Neural cell (in vitro differentiated cells): ENCODE measurements at regions not wholly inside any gene's neighbourhood (a gene's known extent, or its start where the extent isn't known, plus 50 kb on each side); places are given as distances from the start of the nearest gene placed in this dataset.

ENCODE experiments used
- H2AFZ ChIP-seq: fragments of 200-600, 300-800 bp; sonication (generic), shearing (Covaris generic); 2 replicates; pipeline ENCODE4 v1.6.0; 2014; ENCODE audit warnings: low read depth, mild to moderate bottlenecking, antibody characterized with exemption, low read length, moderate library complexity
- H3F3A ChIP-seq: fragments of 200-600 bp; shearing (Covaris generic); 2 replicates; pipeline ENCODE4 v1.6.1; 2016; ENCODE audit warnings: mild to moderate bottlenecking, moderate library complexity, mixed read lengths, antibody characterized with exemption, low read length; ENCODE audit not compliant: insufficient read depth, poor library complexity, severe bottlenecking
- H3K27ac ChIP-seq: fragments of 200-600, 300-800 bp; sonication (generic), shearing (Covaris generic); 2 replicates; pipeline ENCODE4 v1.5.1; 2014; ENCODE audit warnings: mild to moderate bottlenecking, low read length, moderate library complexity
- H3K27me3 ChIP-seq: fragments of 300-800, 200-600 bp; sonication (generic), shearing (Covaris generic); 2 replicates; pipeline ENCODE4 v1.6.0; 2014; ENCODE audit warnings: mild to moderate bottlenecking, low read depth, low read length, moderate library complexity; ENCODE audit not compliant: insufficient read depth
- H3K36me3 ChIP-seq: fragments of 300-800, 200-600 bp; sonication (generic), shearing (Covaris generic); 2 replicates; pipeline ENCODE4 v1.5.1; 2014; ENCODE audit warnings: mild to moderate bottlenecking, antibody characterized with exemption, low read length, moderate library complexity; ENCODE audit not compliant: insufficient read depth
- H3K4me2 ChIP-seq: fragments of 300-800, 200-600 bp; sonication (generic), shearing (Covaris generic); 2 replicates; pipeline ENCODE4 v1.6.0; 2014; ENCODE audit warnings: mild to moderate bottlenecking, low read length
- H3K4me3 ChIP-seq: fragments of 300-800, 200-600 bp; sonication (generic), shearing (Covaris generic); 2 replicates; pipeline ENCODE4 v1.5.1; 2014; ENCODE audit warnings: mild to moderate bottlenecking, low read length, moderate library complexity
- H3K79me2 ChIP-seq: fragments of 200-600 bp; shearing (Covaris generic); replicated peaks from 2 replicates; pipeline ENCODE4 v1.6.0; 2014; ENCODE audit warnings: mild to moderate bottlenecking, low read length, moderate library complexity; ENCODE audit not compliant: insufficient read depth
- H3K9ac ChIP-seq: fragments of 300-800, 200-600 bp; sonication (generic), shearing (Covaris generic); 2 replicates; pipeline ENCODE4 v1.6.1; 2016; ENCODE audit warnings: mild to moderate bottlenecking, low read length, mixed read lengths
- H3K9me2 ChIP-seq: fragments of 200-600 bp; shearing (Covaris generic); 2 replicates; pipeline ENCODE4 v1.6.1; 2016; ENCODE audit warnings: mild to moderate bottlenecking, low read length, mixed read lengths; ENCODE audit not compliant: insufficient read depth
- H3K9me3 ChIP-seq: fragments of 200-600, 300-800 bp; sonication (generic), shearing (Covaris generic); 2 replicates; pipeline ENCODE4 v1.6.1; 2016; ENCODE audit warnings: mild to moderate bottlenecking, mixed run types, low read length, moderate library complexity, mixed read lengths
- H4K20me1 ChIP-seq: fragments of 200-600 bp; shearing (Covaris generic); 2 replicates; pipeline ENCODE4 v1.6.1; 2016; ENCODE audit warnings: mild to moderate bottlenecking, mixed run types; ENCODE audit not compliant: insufficient read depth
- EP300 ChIP-seq: fragments of 450-650 bp; conservative IDR thresholded peaks from 2 replicates; pipeline ENCODE4 v1.6.1; 2014; ENCODE audit warnings: antibody characterized with exemption, mild to moderate bottlenecking, moderate library complexity; ENCODE audit not compliant: poor library complexity, severe bottlenecking
- EZH2 ChIP-seq: fragments of 200-600, 300-800 bp; shearing (Covaris generic), sonication (generic); IDR thresholded peaks from 2 replicates; pipeline ENCODE4 v1.6.1; 2014; ENCODE audit warnings: antibody characterized with exemption, low read length, borderline replicate concordance, mild to moderate bottlenecking; ENCODE audit not compliant: insufficient read depth, poor library complexity, severe bottlenecking
- MXI1 ChIP-seq: fragments of 450-650 bp; conservative IDR thresholded peaks from 2 replicates; pipeline ENCODE4 v1.6.1; 2014; ENCODE audit warnings: antibody characterized with exemption, mild to moderate bottlenecking; ENCODE audit not compliant: poor library complexity, severe bottlenecking
- POLR2AphosphoS5 ChIP-seq: IDR thresholded peaks from 2 replicates; pipeline ENCODE4 v1.6.1; 2012
- RAD21 ChIP-seq: fragments of 450-650 bp; conservative IDR thresholded peaks from 2 replicates; pipeline ENCODE4 v1.6.1; 2014; ENCODE audit warnings: antibody characterized with exemption, mild to moderate bottlenecking, moderate library complexity
- SMC3 ChIP-seq: fragments of 450-650 bp; conservative IDR thresholded peaks from 2 replicates; pipeline ENCODE4 v1.6.1; 2014; ENCODE audit warnings: antibody characterized with exemption, mild to moderate bottlenecking, moderate library complexity; ENCODE audit not compliant: poor library complexity
- TAF1 ChIP-seq: IDR thresholded peaks from 2 replicates; pipeline ENCODE4 v1.6.1; 2012; ENCODE audit warnings: low read depth
- TF ChIP-seq, protein P1 (sequence below): fragments of 450-650 bp; IDR thresholded peaks from 2 replicates; pipeline ENCODE4 v1.5.1; 2014; ENCODE audit warnings: antibody characterized with exemption, mild to moderate bottlenecking, moderate library complexity; ENCODE audit not compliant: poor library complexity, severe bottlenecking
- TF ChIP-seq, protein P2 (sequence below): IDR thresholded peaks from 2 replicates; pipeline ENCODE4 v1.6.1; 2012; ENCODE audit warnings: borderline replicate concordance

DNA sequence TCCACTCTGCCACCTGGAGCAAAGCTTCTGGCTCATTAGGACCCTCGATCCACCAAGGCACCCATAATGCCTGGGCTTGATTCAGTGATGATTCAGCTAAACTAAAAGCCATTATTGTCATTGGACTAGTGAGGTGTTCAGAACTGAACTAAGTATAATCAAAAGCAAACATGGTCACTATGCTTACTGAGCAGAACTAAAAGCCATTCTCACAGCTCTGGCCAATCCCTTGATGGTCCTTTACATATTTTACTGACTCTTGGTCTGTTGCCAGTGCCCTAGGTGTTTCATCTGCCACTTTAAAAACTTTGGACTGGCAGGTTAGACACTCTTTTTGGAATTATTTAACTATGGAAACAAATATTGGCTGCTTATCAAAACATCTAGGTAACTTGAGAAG, 703.5 kb downstream of the FAT4 start:
- H3F3A ChIP-seq = no peaks in the 10 kb centered on the region
- no peaks in the 10 kb centered on the region for H3K9me2 ChIP-seq
- no peaks in the 10 kb centered on the region for H3K27me3 ChIP-seq
- H3K4me3 ChIP-seq = no peak overlapping the region
- H3K27ac ChIP-seq = no peak overlapping the region
- no peak overlapping the region for H3K9ac ChIP-seq
- no peak overlapping the region for H3K4me2 ChIP-seq
- H3K79me2 ChIP-seq = no peaks in the 10 kb centered on the region
- TF ChIP-seq, protein P1, sequence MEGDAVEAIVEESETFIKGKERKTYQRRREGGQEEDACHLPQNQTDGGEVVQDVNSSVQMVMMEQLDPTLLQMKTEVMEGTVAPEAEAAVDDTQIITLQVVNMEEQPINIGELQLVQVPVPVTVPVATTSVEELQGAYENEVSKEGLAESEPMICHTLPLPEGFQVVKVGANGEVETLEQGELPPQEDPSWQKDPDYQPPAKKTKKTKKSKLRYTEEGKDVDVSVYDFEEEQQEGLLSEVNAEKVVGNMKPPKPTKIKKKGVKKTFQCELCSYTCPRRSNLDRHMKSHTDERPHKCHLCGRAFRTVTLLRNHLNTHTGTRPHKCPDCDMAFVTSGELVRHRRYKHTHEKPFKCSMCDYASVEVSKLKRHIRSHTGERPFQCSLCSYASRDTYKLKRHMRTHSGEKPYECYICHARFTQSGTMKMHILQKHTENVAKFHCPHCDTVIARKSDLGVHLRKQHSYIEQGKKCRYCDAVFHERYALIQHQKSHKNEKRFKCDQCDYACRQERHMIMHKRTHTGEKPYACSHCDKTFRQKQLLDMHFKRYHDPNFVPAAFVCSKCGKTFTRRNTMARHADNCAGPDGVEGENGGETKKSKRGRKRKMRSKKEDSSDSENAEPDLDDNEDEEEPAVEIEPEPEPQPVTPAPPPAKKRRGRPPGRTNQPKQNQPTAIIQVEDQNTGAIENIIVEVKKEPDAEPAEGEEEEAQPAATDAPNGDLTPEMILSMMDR = no peak
- no peak for TF ChIP-seq POLR2AphosphoS5
- no peak for TF ChIP-seq EZH2
- TF ChIP-seq, protein P2, sequence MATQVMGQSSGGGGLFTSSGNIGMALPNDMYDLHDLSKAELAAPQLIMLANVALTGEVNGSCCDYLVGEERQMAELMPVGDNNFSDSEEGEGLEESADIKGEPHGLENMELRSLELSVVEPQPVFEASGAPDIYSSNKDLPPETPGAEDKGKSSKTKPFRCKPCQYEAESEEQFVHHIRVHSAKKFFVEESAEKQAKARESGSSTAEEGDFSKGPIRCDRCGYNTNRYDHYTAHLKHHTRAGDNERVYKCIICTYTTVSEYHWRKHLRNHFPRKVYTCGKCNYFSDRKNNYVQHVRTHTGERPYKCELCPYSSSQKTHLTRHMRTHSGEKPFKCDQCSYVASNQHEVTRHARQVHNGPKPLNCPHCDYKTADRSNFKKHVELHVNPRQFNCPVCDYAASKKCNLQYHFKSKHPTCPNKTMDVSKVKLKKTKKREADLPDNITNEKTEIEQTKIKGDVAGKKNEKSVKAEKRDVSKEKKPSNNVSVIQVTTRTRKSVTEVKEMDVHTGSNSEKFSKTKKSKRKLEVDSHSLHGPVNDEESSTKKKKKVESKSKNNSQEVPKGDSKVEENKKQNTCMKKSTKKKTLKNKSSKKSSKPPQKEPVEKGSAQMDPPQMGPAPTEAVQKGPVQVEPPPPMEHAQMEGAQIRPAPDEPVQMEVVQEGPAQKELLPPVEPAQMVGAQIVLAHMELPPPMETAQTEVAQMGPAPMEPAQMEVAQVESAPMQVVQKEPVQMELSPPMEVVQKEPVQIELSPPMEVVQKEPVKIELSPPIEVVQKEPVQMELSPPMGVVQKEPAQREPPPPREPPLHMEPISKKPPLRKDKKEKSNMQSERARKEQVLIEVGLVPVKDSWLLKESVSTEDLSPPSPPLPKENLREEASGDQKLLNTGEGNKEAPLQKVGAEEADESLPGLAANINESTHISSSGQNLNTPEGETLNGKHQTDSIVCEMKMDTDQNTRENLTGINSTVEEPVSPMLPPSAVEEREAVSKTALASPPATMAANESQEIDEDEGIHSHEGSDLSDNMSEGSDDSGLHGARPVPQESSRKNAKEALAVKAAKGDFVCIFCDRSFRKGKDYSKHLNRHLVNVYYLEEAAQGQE = no peak
- TF ChIP-seq SMC3 = no peak
- TF ChIP-seq TAF1 = no peak
- TF ChIP-seq MXI1 = no peak
- no peak for TF ChIP-seq RAD21
- no peak for TF ChIP-seq EP300
- no peak overlapping the region for H2AFZ ChIP-seq
- H4K20me1 ChIP-seq = no peaks in the 10 kb centered on the region
- no peaks in the 10 kb centered on the region for H3K36me3 ChIP-seq
- H3K9me3 ChIP-seq = no peaks in the 10 kb centered on the region

DNA sequence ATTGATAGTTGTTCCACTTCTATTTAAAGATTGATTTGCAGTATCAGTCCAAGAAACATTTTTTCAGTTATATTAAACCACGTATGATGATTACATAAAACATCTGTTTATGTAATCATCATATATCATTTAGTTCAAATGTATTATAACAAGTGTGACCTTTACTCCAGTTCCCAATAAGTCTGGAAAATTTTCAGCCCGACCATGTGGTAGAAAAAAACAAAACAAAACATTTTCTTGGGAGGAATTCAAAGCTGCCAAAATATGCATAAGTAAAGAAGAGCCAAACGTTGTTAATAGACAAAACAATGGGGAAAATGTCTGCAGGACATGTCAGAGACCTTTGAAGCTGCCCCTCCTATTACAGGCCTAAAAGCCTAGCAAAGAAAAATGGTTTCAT, 709.1 kb downstream of the FAT4 start:
- Histone ChIP-seq H3K9me2 (no peaks in the 10 kb centered on the region), H2AFZ (no peak overlapping the region), H3K9ac (no peak overlapping the region), H3K27me3 (no peaks in the 10 kb centered on the region), H3F3A (no peaks in the 10 kb centered on the region), H3K4me3 (no peak overlapping the region), H4K20me1 (no peaks in the 10 kb centered on the region), H3K27ac (no peak overlapping the region), H3K9me3 (no peaks in the 10 kb centered on the region), H3K79me2 (no peaks in the 10 kb centered on the region), H3K36me3 (no peaks in the 10 kb centered on the region), H3K4me2 (no peak overlapping the region)
- TF ChIP-seq RAD21 (no peak), EP300 (no peak), MXI1 (no peak), TAF1 (no peak), POLR2AphosphoS5 (no peak), SMC3 (no peak), EZH2 (no peak)
- TF ChIP-seq, protein P2 = no peak
- TF ChIP-seq, protein P1 = no peak
